Panc1 (cell line): ENCODE measurements at regions not wholly inside any gene's neighbourhood (a gene's known extent, or its start where the extent isn't known, plus 50 kb on each side); places are given as distances from the start of the nearest gene placed in this dataset.

ENCODE experiments used
- CTCF ChIP-seq: fragments of 450-650 bp; IDR thresholded peaks from 2 replicates; pipeline ENCODE4 v1.5.1; 2017; ENCODE audit warnings: mild to moderate bottlenecking
- POLR2AphosphoS5 ChIP-seq: IDR thresholded peaks from 2 replicates; pipeline ENCODE4 v1.6.1; 2012; ENCODE audit warnings: mild to moderate bottlenecking, low read depth, low read length, moderate library complexity
- REST ChIP-seq, 2 experiments: IDR thresholded peaks; 2 replicates each; pipeline ENCODE4 v1.6.1; 2011 to 2012; ENCODE audit warnings: low read depth in 2 of 2, control low read depth in 1 of 2, low read length in 1 of 2, mild to moderate bottlenecking in 1 of 2, moderate library complexity in 1 of 2; ENCODE audit not compliant: insufficient read depth in 1 of 2
- TCF7L2 ChIP-seq: IDR thresholded peaks from 2 replicates; pipeline ENCODE4 v1.6.1; 2011; ENCODE audit warnings: mild to moderate bottlenecking, low read depth, low read length, inconsistent platforms

- no peak for TF ChIP-seq CTCF
- no peak for TF ChIP-seq POLR2AphosphoS5
- TF ChIP-seq TCF7L2, result no peak
- TF ChIP-seq REST (IDR thresholded peaks at IDR 0.05; ENCODE audit: insufficient read depth in 1 of 2, low read depth in 2 of 2, low read length in 1 of 2), result no peak
These were observed 111.4 kb upstream of the KLHL13 start for GRCh38 chrX:118228041-118228440.
